Astrocyte (in vitro differentiated cells and primary cell): ENCODE measurements at regions not wholly inside any gene's neighbourhood (a gene's known extent, or its start where the extent isn't known, plus 50 kb on each side); places are given as distances from the start of the nearest gene placed in this dataset.

ENCODE experiments used
- DNase-seq: peaks from one replicate; pipeline ENCODE4 v3.0.0-alpha.2; 2010; ENCODE audit warnings: low read depth
- FAIRE-seq: peaks from 2 replicates; lab custom pipeline; 2011; peaks lifted over from hg19 to GRCh38; lab: Jason Lieb, UNC
- H2AFZ ChIP-seq: 2 replicates; pipeline ENCODE4 v1.6.0; 2012; ENCODE audit warnings: low read depth, low read length, inconsistent platforms
- H3K27ac ChIP-seq: 2 replicates; pipeline ENCODE4 v1.5.1; 2011; ENCODE audit warnings: low read depth, low read length, inconsistent platforms
- H3K27me3 ChIP-seq: 2 replicates; pipeline ENCODE4 v1.6.0; 2011; ENCODE audit warnings: low read length, inconsistent platforms; ENCODE audit not compliant: insufficient read depth
- H3K36me3 ChIP-seq: 2 replicates; pipeline ENCODE4 v1.5.1; 2011; ENCODE audit warnings: low read length, inconsistent platforms; ENCODE audit not compliant: insufficient read depth
- H3K4me1 ChIP-seq: 2 replicates; pipeline ENCODE4 v1.5.1; 2011; ENCODE audit warnings: low read length, inconsistent platforms; ENCODE audit not compliant: insufficient read depth
- H3K4me2 ChIP-seq: 2 replicates; pipeline ENCODE4 v1.6.0; 2012; ENCODE audit warnings: low read length, inconsistent platforms
- H3K4me3 ChIP-seq: 2 replicates; pipeline ENCODE4 v1.5.1; 2011; ENCODE audit warnings: low read depth, mild to moderate bottlenecking, low read length, inconsistent platforms; ENCODE audit not compliant: insufficient read depth
- H3K79me2 ChIP-seq: 2 replicates; pipeline ENCODE4 v1.6.0; 2012; ENCODE audit warnings: mild to moderate bottlenecking, low read length, inconsistent platforms; ENCODE audit not compliant: insufficient read depth
- H3K9ac ChIP-seq: 2 replicates; pipeline ENCODE4 v1.6.0; 2012; ENCODE audit warnings: mild to moderate bottlenecking, low read length, inconsistent platforms
- H3K9me3 ChIP-seq: 2 replicates; pipeline ENCODE4 v1.5.1; 2012; ENCODE audit warnings: low read depth, mild to moderate bottlenecking, low read length, inconsistent platforms; ENCODE audit not compliant: insufficient read depth
- H4K20me1 ChIP-seq: 2 replicates; pipeline ENCODE4 v1.6.0; 2012; ENCODE audit warnings: low read length, inconsistent platforms; ENCODE audit not compliant: insufficient read depth
- H3K27ac Mint-ChIP-seq: one replicate; pipeline ENCODE4 v1.8.0; 2021; ENCODE audit warnings: mild to moderate bottlenecking, mixed read lengths; ENCODE audit not compliant: unreplicated experiment
- H3K27me3 Mint-ChIP-seq: one replicate; pipeline ENCODE4 v1.8.0; 2021; ENCODE audit warnings: low read depth, mixed read lengths; ENCODE audit not compliant: unreplicated experiment
- H3K36me3 Mint-ChIP-seq: one replicate; pipeline ENCODE4 v1.8.0; 2021; ENCODE audit warnings: low read depth, mixed read lengths; ENCODE audit not compliant: unreplicated experiment
- H3K4me1 Mint-ChIP-seq: one replicate; pipeline ENCODE4 v1.8.0; 2021; ENCODE audit warnings: low read depth, mixed read lengths; ENCODE audit not compliant: unreplicated experiment
- H3K4me3 Mint-ChIP-seq: one replicate; pipeline ENCODE4 v1.8.0; 2021; ENCODE audit warnings: mild to moderate bottlenecking, moderate library complexity, mixed read lengths; ENCODE audit not compliant: unreplicated experiment
- H3K9me3 Mint-ChIP-seq: one replicate; pipeline ENCODE4 v1.8.0; 2021; ENCODE audit warnings: mild to moderate bottlenecking, mixed read lengths; ENCODE audit not compliant: unreplicated experiment
- CTCF ChIP-seq: IDR thresholded peaks from 2 replicates; pipeline ENCODE4 v1.5.1; 2011; ENCODE audit warnings: low read depth, mild to moderate bottlenecking, inconsistent platforms, low read length, moderate library complexity; ENCODE audit not compliant: insufficient read depth
- EZH2 ChIP-seq: IDR thresholded peaks from 2 replicates; pipeline ENCODE4 v1.6.1; 2012; ENCODE audit warnings: mild to moderate bottlenecking, low read length, inconsistent platforms; ENCODE audit not compliant: insufficient read depth

- H2AFZ ChIP-seq: no peak overlapping the region
- Mint-ChIP-seq H3K4me3 (no peak overlapping the region), H3K27me3 (no peaks in the 10 kb centered on the region), H3K36me3 (no peaks in the 10 kb centered on the region), H3K27ac (peak overlapping the region; percentile 58), H3K4me1 (peaks cover 7% of the 10 kb centered on the region), H3K9me3 (no peaks in the 10 kb centered on the region)
- DNase-seq (no peak), FAIRE-seq (peak; percentile 32)
- no peaks in the 10 kb centered on the region for H3K9me3 ChIP-seq
- no peak overlapping the region for H3K9ac ChIP-seq
- H4K20me1 ChIP-seq: no peaks in the 10 kb centered on the region
- H3K4me1 ChIP-seq: no peaks in the 10 kb centered on the region
- no peaks in the 10 kb centered on the region for H3K36me3 ChIP-seq
- TF ChIP-seq EZH2 (no peak), CTCF (no peak)
- H3K4me2 ChIP-seq: no peak overlapping the region
- no peaks in the 10 kb centered on the region for H3K79me2 ChIP-seq
- no peak overlapping the region for H3K4me3 ChIP-seq
- no peaks in the 10 kb centered on the region for H3K27me3 ChIP-seq
- H3K27ac ChIP-seq: no peak overlapping the region
Observed at GRCh38 chrX:6708041-6708440, 173.1 kb upstream of the VCX3A start.

- Histone ChIP-seq H3K27ac (no peak overlapping the region), H3K79me2 (no peaks in the 10 kb centered on the region), H3K9ac (no peak overlapping the region), H3K27me3 (no peaks in the 10 kb centered on the region), H3K9me3 (no peaks in the 10 kb centered on the region), H3K4me2 (no peak overlapping the region), H3K4me1 (no peaks in the 10 kb centered on the region), H3K36me3 (no peaks in the 10 kb centered on the region), H3K4me3 (no peak overlapping the region), H4K20me1 (no peaks in the 10 kb centered on the region), H2AFZ (no peak overlapping the region)
- H3K27me3 Mint-ChIP-seq: no peaks in the 10 kb centered on the region
- DNase-seq (no peak), FAIRE-seq (no peak)
- H3K4me3 Mint-ChIP-seq: no peak overlapping the region
- peaks cover 7% of the 10 kb centered on the region for H3K4me1 Mint-ChIP-seq
- TF ChIP-seq CTCF (no peak), EZH2 (no peak)
- H3K36me3 Mint-ChIP-seq: no peaks in the 10 kb centered on the region
- no peak overlapping the region for H3K27ac Mint-ChIP-seq
- H3K9me3 Mint-ChIP-seq: no peaks in the 10 kb centered on the region
Observed at GRCh38 chrX:6707497-6707896, 172.6 kb upstream of the VCX3A start.

GRCh38 chrX:6701085-6701484, 166.2 kb upstream of the VCX3A start:
- DNase-seq (no peak), FAIRE-seq (no peak)
- Histone ChIP-seq H3K79me2 (no peaks in the 10 kb centered on the region), H3K36me3 (no peaks in the 10 kb centered on the region), H3K4me2 (no peak overlapping the region), H2AFZ (no peak overlapping the region), H4K20me1 (no peaks in the 10 kb centered on the region), H3K4me1 (no peaks in the 10 kb centered on the region), H3K9me3 (no peaks in the 10 kb centered on the region), H3K9ac (no peak overlapping the region), H3K27me3 (no peaks in the 10 kb centered on the region), H3K27ac (no peak overlapping the region), H3K4me3 (no peak overlapping the region)
- Mint-ChIP-seq H3K9me3 (no peaks in the 10 kb centered on the region), H3K27me3 (no peaks in the 10 kb centered on the region), H3K4me1 (no peaks in the 10 kb centered on the region), H3K4me3 (no peak overlapping the region), H3K36me3 (no peaks in the 10 kb centered on the region), H3K27ac (no peak overlapping the region)
- TF ChIP-seq CTCF (no peak), EZH2 (no peak)
